Fibroblast of the conjunctiva (primary cell): ENCODE measurements at regions not wholly inside any gene's neighbourhood (a gene's known extent, or its start where the extent isn't known, plus 50 kb on each side); places are given as distances from the start of the nearest gene placed in this dataset.

Experiments
- DNase-seq: peaks from one replicate; pipeline ENCODE4 v3.0.0-alpha.2; 2010; ENCODE audit warnings: low read depth

GRCh38 chr2:16121231-16121985 is 181.1 kb downstream of the MYCN start:
- DNase-seq: no peak

GRCh38 chr2:16120591-16121180 is 180.3 kb downstream of the MYCN start:
- no peak for DNase-seq

GRCh38 chr2:16119741-16120140 is 179.4 kb downstream of the MYCN start:
- DNase-seq: no peak

DNA sequence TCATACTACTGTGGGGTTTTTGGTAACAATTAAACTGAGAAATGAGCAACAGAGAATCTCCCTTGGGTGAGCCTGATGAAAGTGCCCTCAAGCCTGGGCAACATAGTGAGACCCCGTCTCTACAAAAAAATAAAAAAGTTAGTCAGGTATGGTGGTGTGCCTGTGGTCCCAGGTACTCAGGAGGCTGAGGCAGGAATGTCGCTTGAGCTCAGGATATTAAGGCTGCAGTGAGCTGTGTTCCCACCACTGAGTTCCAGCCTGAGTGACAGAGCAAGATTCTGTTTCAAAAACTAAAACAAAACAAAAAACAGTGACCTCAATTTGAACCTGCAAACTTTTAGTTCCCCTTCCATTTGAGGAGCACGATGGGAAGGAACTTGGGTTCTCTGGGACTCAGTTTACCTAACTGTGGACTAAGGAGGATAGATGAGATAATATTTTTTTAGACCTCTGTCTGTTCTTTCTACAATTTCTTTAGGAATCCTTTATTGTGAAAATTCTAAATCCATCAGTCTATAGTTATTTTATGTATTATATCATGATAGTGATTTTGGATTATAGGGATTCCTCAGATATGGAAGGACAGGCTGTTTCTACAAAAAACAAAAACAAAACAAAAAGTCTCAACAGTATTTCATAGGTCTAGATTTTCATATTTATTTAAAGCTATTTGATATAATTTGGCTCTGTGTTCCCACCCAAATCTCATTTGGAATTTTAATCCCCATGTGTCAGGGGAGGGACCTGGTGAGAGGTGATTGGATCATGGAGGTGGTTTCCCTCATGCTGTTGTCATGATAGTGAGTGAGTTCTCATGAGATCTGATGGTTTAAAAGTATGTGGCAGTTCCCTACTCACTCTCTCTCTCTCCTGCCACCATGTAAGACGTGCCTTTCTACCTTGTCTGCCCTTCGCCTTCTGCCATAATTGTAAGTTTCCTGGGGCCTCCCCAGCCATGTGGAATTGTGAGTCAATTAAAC is 178.6 kb downstream of the MYCN start:
- DNase-seq: no peak

DNA sequence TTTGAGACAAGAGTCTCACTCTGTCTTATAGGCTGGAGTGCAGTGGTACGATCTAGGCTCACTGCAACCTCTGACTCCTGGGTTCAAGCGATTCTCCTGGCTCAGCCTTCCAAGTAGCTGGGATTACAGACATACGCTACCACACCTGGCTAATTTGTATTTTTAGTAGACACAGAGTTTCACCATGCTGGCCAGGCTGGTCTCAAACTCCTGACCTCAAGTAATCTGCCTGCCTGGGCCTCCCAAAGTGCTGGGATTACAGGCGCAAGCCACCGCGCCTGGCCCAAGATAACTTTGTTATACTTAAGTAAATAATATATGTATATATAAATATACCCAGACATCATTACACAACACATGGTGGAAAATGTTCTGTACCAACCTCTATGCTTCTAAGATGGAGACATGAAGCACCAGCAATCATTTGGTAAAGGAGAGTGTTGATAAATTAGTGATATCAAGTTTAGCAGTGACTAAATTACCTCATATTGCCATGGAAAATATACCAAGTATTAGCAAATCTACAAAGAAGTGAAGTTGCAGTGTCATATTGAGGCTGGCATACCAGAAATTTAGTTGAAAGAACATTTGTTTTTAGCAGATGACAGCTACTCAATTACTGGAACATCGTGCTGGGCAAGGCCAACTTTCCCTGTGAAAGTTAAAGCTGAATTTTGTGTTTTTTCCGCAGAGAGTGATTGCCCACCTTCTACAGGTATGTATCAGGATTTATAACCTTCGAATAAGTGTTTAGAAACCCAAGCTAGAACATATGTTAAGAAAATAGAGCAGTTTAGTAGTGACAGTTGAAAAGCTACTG is 177.7 kb downstream of the MYCN start:
- DNase-seq: no peak

DNA sequence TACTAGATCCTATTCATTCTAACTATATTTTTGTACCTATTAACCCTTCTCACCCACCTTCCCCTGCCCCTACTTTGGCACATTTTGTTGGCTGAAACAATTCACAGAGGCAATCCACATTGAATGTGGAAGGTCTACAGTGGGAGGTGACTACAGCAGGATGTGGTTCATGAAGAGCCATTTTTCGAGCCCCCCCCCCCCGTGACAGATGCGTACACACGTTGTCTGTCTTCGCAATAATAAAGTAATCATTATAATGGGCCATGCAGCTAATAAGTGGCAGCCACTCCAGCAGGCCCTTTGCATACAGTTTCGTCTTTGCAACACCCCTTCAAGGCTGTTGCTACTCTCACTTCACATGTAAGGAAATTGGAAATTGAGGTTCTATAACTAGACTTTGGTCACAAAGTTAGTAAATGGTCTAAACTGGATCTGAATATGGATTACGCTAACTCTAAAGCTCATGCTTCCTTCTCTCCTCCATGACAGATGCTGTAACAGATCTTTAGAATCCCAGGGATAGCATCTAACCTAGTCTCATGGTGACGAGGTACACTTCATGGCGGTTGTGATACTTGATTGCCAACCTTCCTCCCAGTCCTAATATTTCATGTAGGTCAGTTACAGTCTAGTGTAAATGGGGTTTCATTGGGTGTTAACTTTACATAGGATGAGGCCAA is 176.8 kb downstream of the MYCN start:
- no peak for DNase-seq

DNA sequence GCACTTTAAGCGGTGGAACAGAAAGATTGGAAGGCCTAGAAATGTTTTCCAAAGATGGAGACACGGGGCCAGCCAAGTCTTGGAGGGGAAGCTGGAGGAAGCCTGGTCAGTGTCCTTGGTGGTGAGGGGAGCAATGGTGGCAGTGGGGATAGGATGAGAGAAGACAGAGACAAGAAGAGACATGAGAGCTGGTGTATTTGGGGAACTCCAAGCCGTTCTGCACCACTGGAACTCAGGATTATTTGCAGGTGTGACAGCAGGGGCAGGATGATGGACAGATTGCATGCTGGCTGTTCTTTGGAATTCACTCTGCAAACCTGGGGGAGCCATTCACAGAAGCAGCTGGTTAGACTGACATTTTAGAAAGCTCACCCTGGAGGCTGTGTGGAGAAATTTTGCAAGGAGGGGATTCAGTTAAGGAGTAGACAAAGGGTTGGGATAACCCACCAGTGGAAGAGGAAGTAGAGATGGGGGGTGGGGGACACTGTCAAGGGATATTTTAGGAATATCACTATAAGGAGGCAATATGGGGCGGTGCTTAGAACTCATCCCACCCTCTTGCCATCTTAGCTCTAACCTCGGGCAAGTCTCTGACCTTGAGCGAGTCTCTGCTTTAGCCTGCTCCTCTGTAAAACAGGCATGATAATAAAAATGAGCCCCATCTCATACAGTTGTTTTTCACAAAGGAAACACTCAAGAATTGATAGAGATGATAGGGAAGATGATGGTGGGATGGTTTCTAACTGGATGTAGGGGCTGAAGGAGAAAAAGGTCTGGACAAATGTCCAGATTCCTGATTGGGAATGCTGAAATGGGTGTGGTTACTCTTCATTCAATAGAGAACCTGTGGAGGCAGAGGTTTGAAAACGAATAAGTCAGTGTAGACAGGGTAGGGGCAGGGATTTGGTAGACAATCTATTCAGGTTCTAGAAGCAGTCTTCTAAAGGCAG is 175.8 kb downstream of the MYCN start:
- no peak for DNase-seq

- DNase-seq: no peak
These were observed 174.9 kb downstream of the MYCN start for GRCh38 chr2:16115291-16115690.

GRCh38 chr2:16114836-16115235 is 174.5 kb downstream of the MYCN start:
- DNase-seq: no peak

DNA sequence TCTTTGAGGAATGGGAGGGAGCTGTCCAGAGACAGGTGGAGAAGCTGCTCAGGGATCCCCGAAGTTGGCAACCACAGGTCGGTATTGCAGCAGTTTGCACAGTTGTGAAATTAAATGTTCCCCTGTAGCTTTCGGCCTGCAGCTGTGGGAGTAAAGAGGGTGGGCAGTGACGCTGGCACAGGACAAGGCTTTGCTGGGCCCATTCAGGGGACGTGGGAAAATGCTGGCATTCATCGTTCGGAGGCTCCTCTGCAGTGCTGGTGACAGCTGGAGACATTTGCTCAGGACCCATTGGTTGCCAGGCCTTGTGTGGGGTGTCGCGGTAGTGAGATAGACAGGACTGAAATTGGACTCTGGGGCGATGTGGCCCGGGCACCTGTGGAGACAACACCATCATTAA is 173.7 kb downstream of the MYCN start:
- DNase-seq: no peak

DNA sequence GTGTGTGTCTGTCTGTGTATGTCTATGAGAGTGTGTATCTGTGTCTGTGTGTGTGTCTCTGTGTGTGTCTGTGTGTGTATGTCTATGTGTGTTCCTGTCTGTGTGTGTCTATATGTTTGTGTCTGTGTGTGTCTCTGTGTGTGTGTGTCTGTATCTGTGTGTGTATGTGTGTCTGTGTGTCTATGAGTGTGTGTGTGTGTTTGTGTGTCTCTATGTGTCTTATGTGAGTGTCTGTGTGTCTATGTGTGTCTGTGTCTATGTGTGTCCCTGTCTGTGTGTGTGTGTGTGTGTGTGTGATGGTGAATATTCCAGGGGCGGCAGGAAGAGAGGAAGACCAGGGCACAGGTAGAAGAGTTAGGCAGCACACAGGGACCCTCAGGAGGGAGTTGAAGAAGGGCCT is 173.2 kb downstream of the MYCN start:
- DNase-seq: no peak

- DNase-seq: no peak
These were observed 172.7 kb downstream of the MYCN start for GRCh38 chr2:16112972-16113560.

GRCh38 chr2:16112251-16112971 is 172.1 kb downstream of the MYCN start:
- no peak for DNase-seq

GRCh38 chr2:16111838-16112210 is 171.5 kb downstream of the MYCN start:
- no peak for DNase-seq

- no peak for DNase-seq
These were observed 169.5 kb downstream of the MYCN start for GRCh38 chr2:16109821-16110310.

GRCh38 chr2:16109368-16109820 is 169.0 kb downstream of the MYCN start:
- no peak for DNase-seq

- DNase-seq: no peak
These were observed 166.9 kb downstream of the MYCN start for GRCh38 chr2:16107246-16107645.

GRCh38 chr2:16106619-16107018 is 166.3 kb downstream of the MYCN start:
- no peak for DNase-seq
